ENCODE measurements at regions not wholly inside any gene's neighbourhood (a gene's known extent, or its start where the extent isn't known, plus 50 kb on each side); places are given as distances from the start of the nearest gene placed in this dataset.

- no peaks in the 10 kb centered on the region for H3K9me1 ChIP-seq (ENCODE audit: control insufficient read depth, extremely low read depth, insufficient read depth, low read length)
- no peak overlapping the region for H2AFZ ChIP-seq (ENCODE audit: control insufficient read depth, low read length)
- no peak overlapping the region for H3K4me3 ChIP-seq (ENCODE audit: control insufficient read depth in 2 of 3, extremely low read depth in 1 of 3, insufficient read depth in 2 of 3, low read depth in 1 of 3, low read length in 3 of 3)
- H3K36me3 ChIP-seq (ENCODE audit: control insufficient read depth in 2 of 2, extremely low read depth in 1 of 2, insufficient read depth in 2 of 2, low read length in 2 of 2) = no peaks in the 10 kb centered on the region
- no peaks in the 10 kb centered on the region for H3K4me1 ChIP-seq (ENCODE audit: control insufficient read depth, extremely low read depth, insufficient read depth, low read length)
- H3K27me3 ChIP-seq (ENCODE audit: control insufficient read depth, extremely low read depth, insufficient read depth, low read length) = no peaks in the 10 kb centered on the region
- TF ChIP-seq CTCF (optimal IDR thresholded peaks at IDR 0.05 in 1 of 3, IDR thresholded peaks at IDR 0.05 in 1 of 3, conservative IDR thresholded peaks at IDR 0.05 in 1 of 3; ENCODE audit: extremely low read depth in 1 of 3, insufficient read depth in 2 of 3, low read length in 3 of 3) (no peak), EZH2 (IDR thresholded peaks at IDR 0.05; ENCODE audit: low read length) (no peak)
- DNase-seq (ENCODE audit: low read depth, low spot score) = peak; percentile 44
- no peaks in the 10 kb centered on the region for H3K79me2 ChIP-seq (ENCODE audit: control insufficient read depth, insufficient read depth, low read length)
- no peak overlapping the region for H3K9ac ChIP-seq (ENCODE audit: control insufficient read depth, extremely low read depth, insufficient read depth, low read length)
- no peak for FAIRE-seq
- H3K4me2 ChIP-seq (ENCODE audit: control insufficient read depth, extremely low read depth, insufficient read depth, low read depth, low read length) = peak overlapping the region; percentile 33
- H3K27ac ChIP-seq (ENCODE audit: control insufficient read depth, insufficient read depth, low read length) = no peak overlapping the region
- no peaks in the 10 kb centered on the region for H4K20me1 ChIP-seq (ENCODE audit: control insufficient read depth, extremely low read depth, insufficient read depth, low read length)
- dilution Hi-C loops (cut with MboI; ENCODE audit: extremely low pct_ligation_motif_present, low sequenced_read_pairs) = no loop called here
- H3K9me3 ChIP-seq (ENCODE audit: control insufficient read depth, low read depth, low read length) = no peaks in the 10 kb centered on the region
These were observed 96.6 kb upstream of the DMD start for GRCh38 chrX:33307911-33308354.

- no peak overlapping the region for H3K9ac ChIP-seq (ENCODE audit: control insufficient read depth, extremely low read depth, insufficient read depth, low read length)
- FAIRE-seq = no peak
- dilution Hi-C loops (cut with MboI; ENCODE audit: extremely low pct_ligation_motif_present, low sequenced_read_pairs) = no loop called here
These were observed 87.3 kb upstream of the DMD start for GRCh38 chrX:33298622-33299021.

More at GRCh38 chrX:33298622-33299021, 87.3 kb upstream of the DMD start:
- no peak for TF ChIP-seq CTCF (optimal IDR thresholded peaks at IDR 0.05 in 1 of 3, IDR thresholded peaks at IDR 0.05 in 1 of 3, conservative IDR thresholded peaks at IDR 0.05 in 1 of 3; ENCODE audit: extremely low read depth in 1 of 3, insufficient read depth in 2 of 3, low read length in 3 of 3)
- no peak for TF ChIP-seq EZH2 (IDR thresholded peaks at IDR 0.05; ENCODE audit: low read length)
- Histone ChIP-seq H3K4me2 (ENCODE audit: control insufficient read depth, extremely low read depth, insufficient read depth, low read depth, low read length) (no peak overlapping the region), H3K27me3 (ENCODE audit: control insufficient read depth, extremely low read depth, insufficient read depth, low read length) (no peaks in the 10 kb centered on the region), H2AFZ (ENCODE audit: control insufficient read depth, low read length) (no peak overlapping the region), H3K9me3 (ENCODE audit: control insufficient read depth, low read depth, low read length) (no peaks in the 10 kb centered on the region), H4K20me1 (ENCODE audit: control insufficient read depth, extremely low read depth, insufficient read depth, low read length) (no peaks in the 10 kb centered on the region), H3K4me1 (ENCODE audit: control insufficient read depth, extremely low read depth, insufficient read depth, low read length) (no peaks in the 10 kb centered on the region), H3K36me3 (ENCODE audit: control insufficient read depth in 2 of 2, extremely low read depth in 1 of 2, insufficient read depth in 2 of 2, low read length in 2 of 2) (no peaks in the 10 kb centered on the region), H3K79me2 (ENCODE audit: control insufficient read depth, insufficient read depth, low read length) (no peaks in the 10 kb centered on the region), H3K9me1 (ENCODE audit: control insufficient read depth, extremely low read depth, insufficient read depth, low read length) (no peaks in the 10 kb centered on the region), H3K27ac (ENCODE audit: control insufficient read depth, insufficient read depth, low read length) (no peak overlapping the region), H3K4me3 (ENCODE audit: control insufficient read depth in 2 of 3, extremely low read depth in 1 of 3, insufficient read depth in 2 of 3, low read depth in 1 of 3, low read length in 3 of 3) (no peak overlapping the region)
- DNase-seq (ENCODE audit: low read depth, low spot score) = no peak
